SHP77 (cell line): ENCODE measurements at regions not wholly inside any gene's neighbourhood (a gene's known extent, or its start where the extent isn't known, plus 50 kb on each side); places are given as distances from the start of the nearest gene placed in this dataset.

Experiments
- DNase-seq, 2 experiments: peaks; one replicate each; lab custom pipeline; 2025; lab: John Stamatoyannopoulos, UW

GRCh38 chr21:40901691-40902090 lies 54.7 kb upstream of the DSCAM start:
- DNase-seq, result no peak

- no peak for DNase-seq
These were observed 55.3 kb upstream of the DSCAM start for GRCh38 chr21:40902299-40902698.

GRCh38 chr21:40902993-40903392 lies 56.0 kb upstream of the DSCAM start:
- DNase-seq, result no peak

GRCh38 chr21:40905251-40905650 lies 58.3 kb upstream of the DSCAM start:
- no peak for DNase-seq

- no peak for DNase-seq
These were observed 65.4 kb upstream of the DSCAM start for GRCh38 chr21:40912375-40912774.

GRCh38 chr21:40915114-40915513 lies 68.2 kb upstream of the DSCAM start:
- no peak for DNase-seq

GRCh38 chr21:40923407-40923806 lies 76.4 kb upstream of the DSCAM start:
- DNase-seq, result no peak

- DNase-seq, result no peak
These were observed 76.9 kb upstream of the DSCAM start for GRCh38 chr21:40923901-40924300.

GRCh38 chr21:40924641-40925040 lies 77.7 kb upstream of the DSCAM start:
- no peak for DNase-seq

GRCh38 chr21:40926238-40926637 lies 79.3 kb upstream of the DSCAM start:
- no peak for DNase-seq

GRCh38 chr21:40929833-40930232 lies 82.9 kb upstream of the DSCAM start:
- no peak for DNase-seq

- no peak for DNase-seq
These were observed 84.2 kb upstream of the DSCAM start for GRCh38 chr21:40931197-40931596.

- DNase-seq, result no peak
These were observed 89.2 kb upstream of the DSCAM start for GRCh38 chr21:40936178-40936577.

- DNase-seq, result no peak
These were observed 89.9 kb upstream of the DSCAM start for GRCh38 chr21:40936771-40937261.

GRCh38 chr21:40938078-40938477 lies 91.1 kb upstream of the DSCAM start:
- DNase-seq, result no peak

GRCh38 chr21:40938611-40939010 lies 91.7 kb upstream of the DSCAM start:
- no peak for DNase-seq

GRCh38 chr21:40947713-40948112 lies 100.8 kb upstream of the DSCAM start:
- no peak for DNase-seq

GRCh38 chr21:40950970-40951369 lies 104.0 kb upstream of the DSCAM start:
- no peak for DNase-seq

- no peak for DNase-seq
These were observed 105.8 kb upstream of the DSCAM start for GRCh38 chr21:40952551-40953323.

GRCh38 chr21:40964691-40965090 lies 117.7 kb upstream of the DSCAM start:
- no peak for DNase-seq

GRCh38 chr21:40967771-40968170 lies 120.8 kb upstream of the DSCAM start:
- DNase-seq, result no peak

- no peak for DNase-seq
These were observed 125.2 kb upstream of the DSCAM start for GRCh38 chr21:40972151-40972550.

GRCh38 chr21:40976198-40977109 lies 129.5 kb upstream of the DSCAM start:
- no peak for DNase-seq
